ENCODE measurements at regions not wholly inside any gene's neighbourhood (a gene's known extent, or its start where the extent isn't known, plus 50 kb on each side); places are given as distances from the start of the nearest gene placed in this dataset.

DNA sequence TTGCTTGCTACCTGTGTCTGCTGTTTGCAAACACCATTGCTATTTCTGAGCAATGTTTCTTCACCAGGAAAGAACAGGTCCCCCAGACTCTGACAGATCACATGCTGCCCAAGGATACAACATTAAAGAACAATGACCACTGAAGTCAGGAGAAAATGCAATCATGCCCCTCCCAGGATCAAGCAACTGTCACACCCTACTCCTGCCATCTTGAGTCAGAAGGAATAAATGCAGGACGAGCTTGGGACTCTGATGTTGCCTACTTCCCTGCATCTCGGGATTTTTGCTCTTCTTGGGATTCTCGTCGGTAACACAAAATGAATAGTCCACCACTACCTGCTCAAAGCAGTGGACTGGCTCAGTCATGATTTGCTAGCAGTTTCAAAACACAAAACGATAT lies 490.6 kb downstream of the COG6 start:
- TF ChIP-seq, protein P1, sequence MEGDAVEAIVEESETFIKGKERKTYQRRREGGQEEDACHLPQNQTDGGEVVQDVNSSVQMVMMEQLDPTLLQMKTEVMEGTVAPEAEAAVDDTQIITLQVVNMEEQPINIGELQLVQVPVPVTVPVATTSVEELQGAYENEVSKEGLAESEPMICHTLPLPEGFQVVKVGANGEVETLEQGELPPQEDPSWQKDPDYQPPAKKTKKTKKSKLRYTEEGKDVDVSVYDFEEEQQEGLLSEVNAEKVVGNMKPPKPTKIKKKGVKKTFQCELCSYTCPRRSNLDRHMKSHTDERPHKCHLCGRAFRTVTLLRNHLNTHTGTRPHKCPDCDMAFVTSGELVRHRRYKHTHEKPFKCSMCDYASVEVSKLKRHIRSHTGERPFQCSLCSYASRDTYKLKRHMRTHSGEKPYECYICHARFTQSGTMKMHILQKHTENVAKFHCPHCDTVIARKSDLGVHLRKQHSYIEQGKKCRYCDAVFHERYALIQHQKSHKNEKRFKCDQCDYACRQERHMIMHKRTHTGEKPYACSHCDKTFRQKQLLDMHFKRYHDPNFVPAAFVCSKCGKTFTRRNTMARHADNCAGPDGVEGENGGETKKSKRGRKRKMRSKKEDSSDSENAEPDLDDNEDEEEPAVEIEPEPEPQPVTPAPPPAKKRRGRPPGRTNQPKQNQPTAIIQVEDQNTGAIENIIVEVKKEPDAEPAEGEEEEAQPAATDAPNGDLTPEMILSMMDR (conservative IDR thresholded peaks at IDR 0.05 in 1 of 2, IDR thresholded peaks at IDR 0.05 in 1 of 2; ENCODE audit: low read depth in 1 of 2, low read length in 2 of 2) = peak in 1 of 2 donors; percentile 10
- TF ChIP-seq EZH2 (IDR thresholded peaks at IDR 0.05; ENCODE audit: low read length, missing control alignments) = no peak

Data from fibroblast of lung (primary cell).